ENCODE measurements at regions not wholly inside any gene's neighbourhood (a gene's known extent, or its start where the extent isn't known, plus 50 kb on each side); places are given as distances from the start of the nearest gene placed in this dataset.

DNA sequence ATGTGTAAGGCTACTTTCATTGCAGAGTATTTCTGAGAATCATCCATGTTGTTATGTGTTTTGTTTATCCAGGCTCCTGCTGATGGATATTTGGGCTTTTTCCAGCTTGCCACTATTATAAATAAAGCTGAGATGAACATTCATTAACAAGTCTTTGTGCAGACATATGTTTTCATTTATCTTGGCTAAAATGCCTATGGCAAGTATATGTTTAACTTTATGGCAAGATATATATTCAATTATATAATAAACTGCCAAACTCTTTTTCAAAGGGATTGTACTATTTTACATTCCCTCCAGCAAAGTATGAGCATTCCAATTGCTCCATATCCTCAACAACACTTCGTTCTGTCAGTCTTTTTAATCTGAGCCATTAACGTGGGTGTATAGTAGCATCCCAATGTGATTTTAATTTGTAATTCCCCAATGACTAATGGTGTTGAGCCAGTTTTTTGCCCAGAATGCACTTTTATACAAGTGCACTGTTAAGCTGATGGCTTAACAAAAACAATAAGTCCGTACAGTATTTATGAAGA is 452.4 kb downstream of the SHQ1 start:
- no peaks in the 10 kb centered on the region for H3K36me3 ChIP-seq
- no peak overlapping the region for H3K27ac ChIP-seq
- H3K4me3 ChIP-seq: no peak overlapping the region
- intact Hi-C loops (cut with DNase I): no loop called here
- ATAC-seq: no peak
- no peaks in the 10 kb centered on the region for H3K9me3 ChIP-seq
- peaks cover 28% of the 10 kb centered on the region for H3K4me1 ChIP-seq
- DNase-seq: no peak
- H3K27me3 ChIP-seq (ENCODE audit: low read depth): no peaks in the 10 kb centered on the region
- TF ChIP-seq, protein P1, sequence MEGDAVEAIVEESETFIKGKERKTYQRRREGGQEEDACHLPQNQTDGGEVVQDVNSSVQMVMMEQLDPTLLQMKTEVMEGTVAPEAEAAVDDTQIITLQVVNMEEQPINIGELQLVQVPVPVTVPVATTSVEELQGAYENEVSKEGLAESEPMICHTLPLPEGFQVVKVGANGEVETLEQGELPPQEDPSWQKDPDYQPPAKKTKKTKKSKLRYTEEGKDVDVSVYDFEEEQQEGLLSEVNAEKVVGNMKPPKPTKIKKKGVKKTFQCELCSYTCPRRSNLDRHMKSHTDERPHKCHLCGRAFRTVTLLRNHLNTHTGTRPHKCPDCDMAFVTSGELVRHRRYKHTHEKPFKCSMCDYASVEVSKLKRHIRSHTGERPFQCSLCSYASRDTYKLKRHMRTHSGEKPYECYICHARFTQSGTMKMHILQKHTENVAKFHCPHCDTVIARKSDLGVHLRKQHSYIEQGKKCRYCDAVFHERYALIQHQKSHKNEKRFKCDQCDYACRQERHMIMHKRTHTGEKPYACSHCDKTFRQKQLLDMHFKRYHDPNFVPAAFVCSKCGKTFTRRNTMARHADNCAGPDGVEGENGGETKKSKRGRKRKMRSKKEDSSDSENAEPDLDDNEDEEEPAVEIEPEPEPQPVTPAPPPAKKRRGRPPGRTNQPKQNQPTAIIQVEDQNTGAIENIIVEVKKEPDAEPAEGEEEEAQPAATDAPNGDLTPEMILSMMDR (IDR thresholded peaks at IDR 0.05): no peak

DNA sequence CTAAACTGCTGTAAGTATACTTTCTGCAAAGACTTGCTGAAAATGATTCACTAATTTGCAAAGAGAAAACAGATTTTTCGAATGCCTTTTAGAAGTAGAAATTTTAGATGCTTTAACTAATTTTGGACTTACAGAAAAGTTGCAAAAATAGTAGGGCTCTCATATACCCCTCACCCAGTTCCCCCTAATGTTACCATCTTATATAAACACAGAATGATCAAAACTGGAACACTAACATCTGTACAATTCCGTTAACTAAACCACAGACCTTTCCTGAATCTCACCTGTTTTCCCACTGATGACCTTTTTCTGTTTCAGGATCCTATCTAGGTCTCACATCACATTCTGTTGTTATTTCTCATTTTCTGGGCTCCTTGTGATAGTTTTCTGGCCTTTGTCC is 454.8 kb downstream of the SHQ1 start:
- Histone ChIP-seq H3K4me1 (peaks cover 43% of the 10 kb centered on the region), H3K27me3 (ENCODE audit: low read depth) (no peaks in the 10 kb centered on the region), H3K36me3 (no peaks in the 10 kb centered on the region), H3K9me3 (no peaks in the 10 kb centered on the region), H3K27ac (no peak overlapping the region), H3K4me3 (no peak overlapping the region)
- ATAC-seq: no peak
- intact Hi-C loops (cut with DNase I): no loop called here
- no peak for DNase-seq
- TF ChIP-seq, protein P1 (IDR thresholded peaks at IDR 0.05): no peak

DNA sequence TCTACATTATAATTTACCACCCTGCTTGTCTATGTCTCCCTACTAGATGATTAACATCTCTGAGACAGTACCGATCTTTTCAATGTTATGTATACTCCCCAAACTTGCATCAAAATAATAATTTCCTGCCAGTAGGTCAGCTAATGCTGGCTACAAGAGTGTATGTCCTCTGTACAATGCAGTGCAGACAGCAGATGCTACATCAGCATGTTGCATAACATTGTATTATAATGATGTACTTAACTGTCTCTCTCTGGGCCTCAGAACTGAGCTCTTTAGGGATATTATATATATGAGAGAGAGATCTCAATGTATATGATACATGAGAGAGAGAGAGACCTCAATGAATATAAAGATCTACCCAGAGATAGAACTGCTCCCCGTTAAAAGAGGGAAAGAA is 456.6 kb downstream of the SHQ1 start:
- Histone ChIP-seq H3K36me3 (no peaks in the 10 kb centered on the region), H3K4me1 (peaks cover 36% of the 10 kb centered on the region), H3K27ac (no peak overlapping the region), H3K9me3 (no peaks in the 10 kb centered on the region), H3K4me3 (no peak overlapping the region), H3K27me3 (ENCODE audit: low read depth) (no peaks in the 10 kb centered on the region)
- intact Hi-C loops (cut with DNase I): no loop called here
- TF ChIP-seq, protein P1 (IDR thresholded peaks at IDR 0.05): no peak
- DNase-seq: no peak
- ATAC-seq: peak; percentile 23 to 32

DNA sequence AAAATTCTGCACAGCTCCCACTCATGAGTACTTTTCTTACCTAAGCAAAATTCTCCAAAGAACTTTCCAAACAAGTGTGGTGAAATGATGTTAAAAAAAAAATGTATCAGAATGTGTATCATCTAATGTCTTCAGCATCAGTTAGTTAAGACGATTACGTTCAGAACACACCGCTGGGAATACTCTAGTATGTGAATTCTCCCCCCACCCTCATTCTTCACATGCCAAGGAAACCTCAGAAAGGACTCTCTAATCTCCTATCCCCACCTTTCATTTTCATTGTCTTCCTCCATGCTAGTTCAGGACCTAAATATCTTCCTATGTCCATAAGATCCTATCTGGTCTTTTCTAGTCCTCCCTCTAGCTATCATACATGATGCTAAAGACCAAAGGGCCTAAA is 457.4 kb downstream of the SHQ1 start:
- Histone ChIP-seq H3K9me3 (no peaks in the 10 kb centered on the region), H3K4me3 (no peak overlapping the region), H3K27me3 (ENCODE audit: low read depth) (no peaks in the 10 kb centered on the region), H3K27ac (no peak overlapping the region), H3K4me1 (peaks cover 44% of the 10 kb centered on the region), H3K36me3 (no peaks in the 10 kb centered on the region)
- ATAC-seq (peak in 1 of 2 donors; percentile 10), DNase-seq (no peak)
- intact Hi-C loops (cut with DNase I): no loop called here
- TF ChIP-seq, protein P1 (IDR thresholded peaks at IDR 0.05): no peak

DNA sequence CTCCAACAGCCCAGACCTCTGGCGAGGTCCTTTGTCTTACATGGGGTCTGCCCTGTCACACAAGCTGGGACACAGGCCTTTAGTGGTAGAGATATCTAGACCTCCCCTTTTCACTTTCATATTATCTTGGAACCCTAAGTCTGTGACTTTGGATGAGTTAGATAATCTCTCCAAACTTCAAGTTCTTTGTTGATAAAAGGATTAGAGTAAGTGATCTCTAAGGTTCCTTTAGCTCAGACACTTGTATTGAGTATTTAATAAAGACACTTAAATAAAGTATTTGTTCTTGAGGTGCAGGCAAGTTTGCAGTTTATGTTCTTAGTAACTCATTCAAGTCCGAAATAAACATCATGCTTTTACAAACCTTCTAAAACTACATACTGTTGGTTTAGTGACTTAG is 459.6 kb downstream of the SHQ1 start:
- DNase-seq: no peak
- H3K36me3 ChIP-seq: no peaks in the 10 kb centered on the region
- no peaks in the 10 kb centered on the region for H3K27me3 ChIP-seq (ENCODE audit: low read depth)
- no peak overlapping the region for H3K4me3 ChIP-seq
- no peak overlapping the region for H3K27ac ChIP-seq
- peak in 1 of 2 donors; percentile 66 for ATAC-seq
- TF ChIP-seq, protein P1 (IDR thresholded peaks at IDR 0.05): no peak
- intact Hi-C loops (cut with DNase I): no loop called here
- H3K9me3 ChIP-seq: no peaks in the 10 kb centered on the region
- H3K4me1 ChIP-seq: peaks cover 64% of the 10 kb centered on the region

DNA sequence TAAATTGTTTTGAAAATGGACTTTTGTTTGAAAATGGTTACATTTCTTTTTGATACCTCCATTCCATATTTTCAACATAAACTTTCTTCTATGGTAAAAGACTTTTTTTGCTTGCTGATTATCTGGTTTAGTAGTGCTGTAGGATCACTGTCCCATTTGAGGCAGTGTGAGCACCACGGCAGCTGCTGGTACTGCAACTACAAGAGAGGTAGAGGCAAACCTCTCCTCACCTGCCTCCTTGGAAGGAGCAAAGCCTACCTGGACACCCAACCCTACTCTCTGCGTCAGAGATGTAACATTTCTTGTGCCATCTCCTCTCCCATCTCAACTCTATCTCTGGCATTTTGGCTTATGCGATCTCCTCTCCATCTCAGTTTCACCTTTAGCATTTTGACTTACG is 460.1 kb downstream of the SHQ1 start:
- Histone ChIP-seq H3K36me3 (no peaks in the 10 kb centered on the region), H3K4me3 (no peak overlapping the region), H3K27ac (no peak overlapping the region), H3K9me3 (no peaks in the 10 kb centered on the region), H3K4me1 (peaks cover 69% of the 10 kb centered on the region), H3K27me3 (ENCODE audit: low read depth) (no peaks in the 10 kb centered on the region)
- TF ChIP-seq, protein P1 (IDR thresholded peaks at IDR 0.05): no peak
- intact Hi-C loops (cut with DNase I): no loop called here
- ATAC-seq (no peak), DNase-seq (no peak)
